ENCODE measurements at regions not wholly inside any gene's neighbourhood (a gene's known extent, or its start where the extent isn't known, plus 50 kb on each side); places are given as distances from the start of the nearest gene placed in this dataset.

GRCh38 chr21:22764222-22764621, 1766.0 kb downstream of the NCAM2 start:
- intact Hi-C loops (cut with micrococcal nuclease) = no loop called here
- no peak overlapping the region for H2AFZ ChIP-seq (ENCODE audit: insufficient read depth, low read depth, low read length, poor library complexity, severe bottlenecking)
- WGBS (ENCODE audit: insufficient coverage) = no CpG with 5 or more reads among the region's 3 CpGs

DNA sequence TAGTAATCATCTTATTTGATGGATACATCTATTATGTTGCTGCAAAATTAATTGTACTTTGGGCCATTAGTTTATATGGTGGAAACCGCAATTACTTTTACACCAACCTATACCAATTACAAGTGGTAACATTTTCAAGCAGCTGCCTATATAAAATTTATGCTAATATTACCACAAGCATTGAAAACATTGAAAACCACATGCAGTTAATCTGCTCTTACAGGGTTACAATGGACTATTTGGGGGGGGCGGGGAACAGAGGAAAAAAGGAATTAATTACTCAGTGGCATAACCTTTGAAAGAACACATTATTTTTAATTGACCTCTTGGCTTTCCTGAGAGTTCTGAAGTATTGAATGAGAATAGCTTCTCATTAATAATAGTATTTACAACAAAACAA, 1793.2 kb downstream of the NCAM2 start:
- Mint-ChIP-seq H3K27me3 (ENCODE audit: low read depth in 3 of 3) (peaks cover 0 to 3% (median 1%) of the 10 kb centered on the region in 3 donors), H3K27ac (no peak overlapping the region), H3K36me3 (no peaks in the 10 kb centered on the region), H3K9me3 (no peaks in the 10 kb centered on the region), H3K4me1 (no peaks in the 10 kb centered on the region), H3K4me3 (no peak overlapping the region)
- Histone ChIP-seq H3K27ac (ENCODE audit: low read depth in 1 of 2, low read length in 2 of 2) (no peak overlapping the region), H3K9me3 (replicated peaks in 1 of 2; ENCODE audit: control insufficient read depth in 1 of 2, insufficient read depth in 1 of 2, low read length in 2 of 2) (no peaks in the 10 kb centered on the region), H3K79me2 (ENCODE audit: insufficient read depth, low read length) (no peaks in the 10 kb centered on the region), H2AFZ (ENCODE audit: insufficient read depth, low read depth, low read length, poor library complexity, severe bottlenecking) (no peak overlapping the region), H3K36me3 (replicated peaks in 1 of 2; ENCODE audit: control insufficient read depth in 1 of 2, insufficient read depth in 2 of 2, low read length in 2 of 2) (no peaks in the 10 kb centered on the region), H3K9ac (ENCODE audit: insufficient read depth, low read length, poor library complexity, severe bottlenecking) (no peak overlapping the region), H3K27me3 (ENCODE audit: control insufficient read depth in 2 of 2, insufficient read depth in 2 of 2, low read length in 2 of 2) (no peaks in the 10 kb centered on the region), H3K4me2 (replicated peaks; ENCODE audit: extremely low read depth, low read length, poor library complexity, severe bottlenecking) (no peak overlapping the region), H4K20me1 (ENCODE audit: insufficient read depth, low read length) (no peaks in the 10 kb centered on the region), H3K4me1 (ENCODE audit: control insufficient read depth in 1 of 2, insufficient read depth in 2 of 2, low read length in 2 of 2) (no peaks in the 10 kb centered on the region), H3K4me3 (replicated peaks in 1 of 3; ENCODE audit: low read depth in 2 of 3, low read length in 3 of 3) (no peak overlapping the region)
- no CpG with 5 or more reads among the region's 2 CpGs for WGBS (ENCODE audit: insufficient coverage)
- no peak for DNase-seq
- intact Hi-C loops (cut with micrococcal nuclease) = loop anchor here (5.0 kb wide), 1 partner anchor 1794 kb away; the partner anchor contains the start of gene NCAM2 (in 2 of the 2)
- TF ChIP-seq, protein P1, sequence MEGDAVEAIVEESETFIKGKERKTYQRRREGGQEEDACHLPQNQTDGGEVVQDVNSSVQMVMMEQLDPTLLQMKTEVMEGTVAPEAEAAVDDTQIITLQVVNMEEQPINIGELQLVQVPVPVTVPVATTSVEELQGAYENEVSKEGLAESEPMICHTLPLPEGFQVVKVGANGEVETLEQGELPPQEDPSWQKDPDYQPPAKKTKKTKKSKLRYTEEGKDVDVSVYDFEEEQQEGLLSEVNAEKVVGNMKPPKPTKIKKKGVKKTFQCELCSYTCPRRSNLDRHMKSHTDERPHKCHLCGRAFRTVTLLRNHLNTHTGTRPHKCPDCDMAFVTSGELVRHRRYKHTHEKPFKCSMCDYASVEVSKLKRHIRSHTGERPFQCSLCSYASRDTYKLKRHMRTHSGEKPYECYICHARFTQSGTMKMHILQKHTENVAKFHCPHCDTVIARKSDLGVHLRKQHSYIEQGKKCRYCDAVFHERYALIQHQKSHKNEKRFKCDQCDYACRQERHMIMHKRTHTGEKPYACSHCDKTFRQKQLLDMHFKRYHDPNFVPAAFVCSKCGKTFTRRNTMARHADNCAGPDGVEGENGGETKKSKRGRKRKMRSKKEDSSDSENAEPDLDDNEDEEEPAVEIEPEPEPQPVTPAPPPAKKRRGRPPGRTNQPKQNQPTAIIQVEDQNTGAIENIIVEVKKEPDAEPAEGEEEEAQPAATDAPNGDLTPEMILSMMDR (IDR thresholded peaks at IDR 0.05) = no peak

More at GRCh38 chr21:22764222-22764621, 1766.0 kb downstream of the NCAM2 start:
- no peak overlapping the region for H3K9ac ChIP-seq (ENCODE audit: insufficient read depth, low read length, poor library complexity, severe bottlenecking)
- no peaks in the 10 kb centered on the region for H3K4me1 Mint-ChIP-seq
- H3K4me3 Mint-ChIP-seq = no peak overlapping the region
- H3K27me3 Mint-ChIP-seq (ENCODE audit: low read depth in 3 of 3) = no peaks in the 10 kb centered on the region
- DNase-seq = no peak
- no peaks in the 10 kb centered on the region for H4K20me1 ChIP-seq (ENCODE audit: insufficient read depth, low read length)
- H3K4me2 ChIP-seq (replicated peaks; ENCODE audit: extremely low read depth, low read length, poor library complexity, severe bottlenecking) = no peak overlapping the region
- TF ChIP-seq, protein P1 (IDR thresholded peaks at IDR 0.05) = no peak
- no peak overlapping the region for H3K4me3 ChIP-seq (replicated peaks in 1 of 3; ENCODE audit: low read depth in 2 of 3, low read length in 3 of 3)
- no peaks in the 10 kb centered on the region for H3K36me3 ChIP-seq (replicated peaks in 1 of 2; ENCODE audit: control insufficient read depth in 1 of 2, insufficient read depth in 2 of 2, low read length in 2 of 2)
- H3K36me3 Mint-ChIP-seq = no peaks in the 10 kb centered on the region
- peaks cover 0 to 6% (median 2%) of the 10 kb centered on the region in 7 donors for H3K9me3 Mint-ChIP-seq
- no peaks in the 10 kb centered on the region for H3K4me1 ChIP-seq (ENCODE audit: control insufficient read depth in 1 of 2, insufficient read depth in 2 of 2, low read length in 2 of 2)
- H3K79me2 ChIP-seq (ENCODE audit: insufficient read depth, low read length) = no peaks in the 10 kb centered on the region
- H3K27me3 ChIP-seq (ENCODE audit: control insufficient read depth in 2 of 2, insufficient read depth in 2 of 2, low read length in 2 of 2) = no peaks in the 10 kb centered on the region
- no peak overlapping the region for H3K27ac Mint-ChIP-seq
- no peak overlapping the region for H3K27ac ChIP-seq (ENCODE audit: low read depth in 1 of 2, low read length in 2 of 2)
- H3K9me3 ChIP-seq (replicated peaks in 1 of 2; ENCODE audit: control insufficient read depth in 1 of 2, insufficient read depth in 1 of 2, low read length in 2 of 2) = peaks cover 0 to under 1% of the 10 kb centered on the region in 2 donors
